GM18507 (cell line): ENCODE measurements at regions not wholly inside any gene's neighbourhood (a gene's known extent, or its start where the extent isn't known, plus 50 kb on each side); places are given as distances from the start of the nearest gene placed in this dataset.

Experiments
- DNase-seq: peaks from one replicate; pipeline ENCODE4 v3.0.0; 2011; ENCODE audit warnings: low read depth; ENCODE audit not compliant: insufficient read length; ENCODE audit errors: extremely low spot score
- FAIRE-seq: peaks from 2 replicates; lab custom pipeline; 2011; peaks lifted over from hg19 to GRCh38; lab: Jason Lieb, UNC

- DNase-seq, result no peak
- FAIRE-seq, result no peak
Measured at GRCh38 chr16:48013491-48013901, 142.3 kb downstream of the ABCC12 start.

GRCh38 chr16:48011878-48012658, 143.7 kb downstream of the ABCC12 start:
- DNase-seq, result no peak
- no peak for FAIRE-seq

GRCh38 chr16:48011466-48011865, 144.3 kb downstream of the ABCC12 start:
- DNase-seq (no peak), FAIRE-seq (no peak)

- DNase-seq (no peak), FAIRE-seq (no peak)
Measured at GRCh38 chr16:48008011-48008525, 147.7 kb downstream of the ABCC12 start.

- no peak for FAIRE-seq
Measured at GRCh38 chr16:48004141-48004695, 151.6 kb downstream of the ABCC12 start.

GRCh38 chr16:48003206-48003907, 152.4 kb downstream of the ABCC12 start:
- no peak for FAIRE-seq

More at GRCh38 chr16:48004141-48004695, 151.6 kb downstream of the ABCC12 start:
- no peak for DNase-seq

GRCh38 chr16:48001324-48001895, 154.4 kb downstream of the ABCC12 start:
- FAIRE-seq, result no peak
- no peak for DNase-seq

More at GRCh38 chr16:48003206-48003907, 152.4 kb downstream of the ABCC12 start:
- DNase-seq, result no peak

- no peak for DNase-seq
- FAIRE-seq, result no peak
Measured at GRCh38 chr16:48000622-48001021, 155.2 kb downstream of the ABCC12 start.

GRCh38 chr16:47999595-47999994, 156.2 kb downstream of the ABCC12 start:
- DNase-seq (no peak), FAIRE-seq (no peak)

GRCh38 chr16:47995354-47995753, 160.4 kb downstream of the ABCC12 start:
- no peak for DNase-seq
- no peak for FAIRE-seq

- FAIRE-seq (no peak), DNase-seq (no peak)
Measured at GRCh38 chr16:47991491-47991890, 164.3 kb downstream of the ABCC12 start.

- DNase-seq (no peak), FAIRE-seq (no peak)
Measured at GRCh38 chr16:47990676-47991075, 165.1 kb downstream of the ABCC12 start.

- DNase-seq (no peak), FAIRE-seq (no peak)
Measured at GRCh38 chr16:47987136-47987535, 168.7 kb downstream of the ABCC12 start.

- no peak for DNase-seq
- FAIRE-seq, result no peak
Measured at GRCh38 chr16:47986031-47986430, 169.8 kb downstream of the ABCC12 start.

GRCh38 chr16:47984669-47985068, 171.1 kb downstream of the ABCC12 start:
- DNase-seq (no peak), FAIRE-seq (no peak)

- FAIRE-seq, result no peak
- no peak for DNase-seq
Measured at GRCh38 chr16:47983999-47984580, 171.7 kb downstream of the ABCC12 start.

- DNase-seq (no peak), FAIRE-seq (no peak)
Measured at GRCh38 chr16:47980212-47980611, 175.6 kb downstream of the ABCC12 start.

- FAIRE-seq, result no peak
- no peak for DNase-seq
Measured at GRCh38 chr16:47979616-47980182, 176.1 kb downstream of the ABCC12 start.

GRCh38 chr16:47979164-47979520, 176.7 kb downstream of the ABCC12 start:
- FAIRE-seq, result no peak
- DNase-seq, result no peak
